SJSA1 (cell line): ENCODE measurements at regions not wholly inside any gene's neighbourhood (a gene's known extent, or its start where the extent isn't known, plus 50 kb on each side); places are given as distances from the start of the nearest gene placed in this dataset.

ENCODE experiments used
- DNase-seq, 2 experiments: peaks; one replicate each; pipeline ENCODE4 v3.0.0-alpha.2; 2015 to 2020; ENCODE audit warnings: low spot score in 2 of 2, low read depth in 1 of 2
- H3K27ac ChIP-seq: fragments of 250-450 bp; sonication (Bioruptor Pico); 2 replicates; pipeline ENCODE4 v1.5.1; 2020; ENCODE audit warnings: mild to moderate bottlenecking, moderate library complexity
- H3K27me3 ChIP-seq: fragments of 250-450 bp; sonication (Bioruptor Pico); replicated peaks from 2 replicates; pipeline ENCODE4 v1.5.1; 2020; ENCODE audit warnings: mild to moderate bottlenecking, moderate library complexity
- H3K36me3 ChIP-seq: fragments of 250-450 bp; sonication (Bioruptor Pico); 2 replicates; pipeline ENCODE4 v1.5.1; 2020; ENCODE audit warnings: mild to moderate bottlenecking
- H3K4me1 ChIP-seq: fragments of 250-450 bp; sonication (Bioruptor Pico); replicated peaks from 2 replicates; pipeline ENCODE4 v1.6.1; 2021; ENCODE audit warnings: mild to moderate bottlenecking
- H3K4me3 ChIP-seq: fragments of 250-450 bp; sonication (Bioruptor Pico); 2 replicates; pipeline ENCODE4 v1.5.1; 2020; ENCODE audit warnings: mild to moderate bottlenecking
- H3K9me3 ChIP-seq: fragments of 250-450 bp; sonication (Bioruptor Pico); replicated peaks from 2 replicates; pipeline ENCODE4 v1.5.1; 2020; ENCODE audit warnings: mild to moderate bottlenecking

DNA sequence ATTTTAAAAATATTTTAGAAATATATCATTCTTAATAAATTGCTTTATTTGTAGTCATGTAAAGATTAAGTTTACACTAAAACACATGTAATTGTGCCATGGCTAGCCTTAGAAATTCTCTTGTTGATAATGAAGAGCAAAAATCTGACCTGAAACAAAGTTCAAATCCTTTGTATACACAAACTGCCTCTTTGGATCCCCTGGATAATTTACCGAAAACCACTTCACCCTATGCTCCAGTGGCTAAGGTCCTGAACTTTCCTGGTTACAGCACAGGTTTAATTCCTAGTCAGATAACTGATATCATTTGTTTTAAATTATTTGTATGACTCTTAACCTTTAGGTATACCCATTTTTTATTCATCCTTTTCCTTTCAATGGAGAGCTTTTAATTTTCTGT lies 1093.2 kb upstream of the ADGRL4 start:
- no peak overlapping the region for H3K4me3 ChIP-seq
- no peaks in the 10 kb centered on the region; the same call in 1 of the 2 replicates for H3K9me3 ChIP-seq
- H3K4me1 ChIP-seq = no peaks in the 10 kb centered on the region
- H3K36me3 ChIP-seq = no peaks in the 10 kb centered on the region
- no peak for DNase-seq
- H3K27ac ChIP-seq = no peak overlapping the region
- no peaks in the 10 kb centered on the region for H3K27me3 ChIP-seq

DNA sequence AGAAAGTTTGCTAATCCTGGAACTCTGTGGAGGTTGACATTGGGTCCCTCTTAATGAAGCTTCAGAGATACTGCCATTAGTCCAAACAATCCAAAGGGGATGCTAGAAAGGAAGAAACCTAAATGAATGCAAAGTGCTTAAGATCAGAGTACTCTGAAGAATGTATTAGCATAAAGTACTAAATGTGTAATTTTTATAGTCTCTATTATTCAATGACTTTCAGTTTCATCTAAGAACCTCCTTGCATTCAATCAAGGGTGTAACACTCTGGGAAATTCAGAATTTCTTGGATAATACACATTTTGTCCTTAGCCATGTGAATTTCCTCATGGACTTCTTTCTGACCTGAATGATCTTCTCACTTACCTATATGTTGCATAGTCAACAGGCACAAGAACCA lies 1078.5 kb upstream of the ADGRL4 start:
- H3K9me3 ChIP-seq = 0 out of 2 replicates have a peak, but pooled peaks cover 5% of the 10 kb centered on the region
- no peak overlapping the region for H3K4me3 ChIP-seq
- H3K4me1 ChIP-seq = no peaks in the 10 kb centered on the region
- H3K27me3 ChIP-seq = no peaks in the 10 kb centered on the region
- no peak overlapping the region for H3K27ac ChIP-seq
- DNase-seq = no peak
- no peaks in the 10 kb centered on the region for H3K36me3 ChIP-seq

DNA sequence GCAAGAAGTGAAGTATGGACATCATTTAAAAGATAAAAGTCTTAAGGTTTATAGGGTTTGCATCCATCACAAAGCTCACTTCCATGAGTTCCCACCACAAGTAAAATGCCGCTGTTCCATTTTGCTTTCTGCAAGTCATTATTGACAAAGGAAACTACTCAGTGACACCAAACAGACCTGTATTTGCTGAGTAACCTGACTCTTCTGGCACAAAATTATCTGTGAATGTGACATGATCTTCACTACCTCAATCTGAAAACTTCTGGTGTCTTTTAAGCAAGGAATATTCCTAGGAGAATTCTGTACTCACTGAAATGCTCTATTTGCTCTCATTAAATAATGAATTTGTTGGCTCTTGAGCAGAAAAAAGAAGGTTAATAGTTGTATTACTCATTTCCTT lies 1077.4 kb upstream of the ADGRL4 start:
- Histone ChIP-seq H3K4me1 (no peaks in the 10 kb centered on the region), H3K27me3 (no peaks in the 10 kb centered on the region)

DNA sequence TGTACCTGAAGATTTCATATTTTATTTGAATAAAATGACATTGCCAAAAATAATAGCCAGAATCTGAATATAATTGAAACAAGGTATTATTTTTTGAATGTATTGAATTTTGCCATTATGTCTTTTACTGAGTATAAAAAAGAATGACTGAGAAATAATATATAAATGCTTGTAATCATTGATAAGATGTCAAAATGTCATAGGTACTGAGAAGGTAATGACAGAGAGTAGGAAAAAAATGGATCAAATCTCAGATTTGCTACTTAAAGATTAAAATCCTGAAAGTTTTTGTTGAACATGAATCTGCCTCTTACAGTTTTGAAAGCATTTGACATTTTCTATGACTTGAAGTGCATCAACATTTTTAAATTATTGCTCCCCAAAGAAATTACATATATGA lies 1069.9 kb upstream of the ADGRL4 start:
- no peak for DNase-seq
- no peaks in the 10 kb centered on the region for H3K4me1 ChIP-seq
- H3K4me3 ChIP-seq = no peak overlapping the region
- no peaks in the 10 kb centered on the region for H3K27me3 ChIP-seq
- 0 out of 2 replicates have a peak, but pooled peaks cover 2% of the 10 kb centered on the region for H3K9me3 ChIP-seq
- no peak overlapping the region for H3K27ac ChIP-seq
- H3K36me3 ChIP-seq = no peaks in the 10 kb centered on the region

More for the DNA sequence above, 1077.4 kb upstream of the ADGRL4 start:
- Histone ChIP-seq H3K4me3 (no peak overlapping the region), H3K36me3 (no peaks in the 10 kb centered on the region), H3K27ac (no peak overlapping the region), H3K9me3 (0 out of 2 replicates have a peak, but pooled peaks cover 5% of the 10 kb centered on the region)
- DNase-seq = no peak

DNA sequence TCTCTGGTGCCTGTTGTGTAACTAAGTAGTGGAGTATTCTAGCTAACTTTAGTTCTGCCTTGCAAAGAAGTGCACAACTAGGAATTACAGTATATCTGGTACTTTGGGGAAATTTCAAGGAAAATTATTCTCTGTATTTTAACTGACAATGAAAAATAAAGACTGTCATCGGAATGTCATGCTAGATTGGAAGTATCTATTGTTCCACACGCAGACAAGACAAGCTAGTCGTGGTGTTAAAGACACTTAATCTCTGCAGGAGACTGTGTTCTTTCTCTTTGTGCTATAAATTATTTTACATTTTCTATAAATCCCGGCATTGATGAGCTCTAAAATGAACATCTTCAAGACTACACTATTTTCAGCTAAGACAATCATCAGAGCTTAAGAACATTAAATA lies 1068.8 kb upstream of the ADGRL4 start:
- DNase-seq = no peak

DNA sequence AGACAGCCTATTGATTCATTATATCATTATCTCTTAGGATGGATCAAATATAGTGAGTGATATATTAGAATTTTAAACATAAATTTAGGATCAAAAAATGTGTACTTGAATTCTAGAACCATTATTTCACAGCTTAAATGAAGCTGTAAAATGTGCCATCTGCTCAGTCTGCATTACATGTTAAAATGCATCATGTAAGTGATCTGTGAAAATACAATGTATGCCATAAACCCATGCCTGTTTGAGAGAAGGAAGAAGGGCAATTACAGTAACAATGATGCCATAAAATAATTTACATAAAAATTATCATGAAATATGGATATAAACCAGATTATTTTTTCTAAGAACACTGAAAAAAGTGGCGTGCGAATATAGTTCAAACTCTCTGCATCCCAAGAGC lies 1066.0 kb upstream of the ADGRL4 start:
- no peaks in the 10 kb centered on the region for H3K4me1 ChIP-seq
- H3K9me3 ChIP-seq = no peaks in the 10 kb centered on the region
- H3K27me3 ChIP-seq = no peaks in the 10 kb centered on the region
- no peak for DNase-seq
- H3K4me3 ChIP-seq = no peak overlapping the region
- no peaks in the 10 kb centered on the region for H3K36me3 ChIP-seq
- no peak overlapping the region for H3K27ac ChIP-seq

More for the DNA sequence above, 1068.8 kb upstream of the ADGRL4 start:
- Histone ChIP-seq H3K4me3 (no peak overlapping the region), H3K9me3 (no peaks in the 10 kb centered on the region), H3K27ac (no peak overlapping the region), H3K27me3 (no peaks in the 10 kb centered on the region), H3K36me3 (no peaks in the 10 kb centered on the region), H3K4me1 (no peaks in the 10 kb centered on the region)

- Histone ChIP-seq H3K27ac (no peak overlapping the region), H3K27me3 (no peaks in the 10 kb centered on the region), H3K4me3 (no peak overlapping the region), H3K36me3 (no peaks in the 10 kb centered on the region), H3K9me3 (no peaks in the 10 kb centered on the region), H3K4me1 (no peaks in the 10 kb centered on the region)
- no peak for DNase-seq
Measured at GRCh38 chr1:80066060-80066459, 1059.5 kb upstream of the ADGRL4 start.

DNA sequence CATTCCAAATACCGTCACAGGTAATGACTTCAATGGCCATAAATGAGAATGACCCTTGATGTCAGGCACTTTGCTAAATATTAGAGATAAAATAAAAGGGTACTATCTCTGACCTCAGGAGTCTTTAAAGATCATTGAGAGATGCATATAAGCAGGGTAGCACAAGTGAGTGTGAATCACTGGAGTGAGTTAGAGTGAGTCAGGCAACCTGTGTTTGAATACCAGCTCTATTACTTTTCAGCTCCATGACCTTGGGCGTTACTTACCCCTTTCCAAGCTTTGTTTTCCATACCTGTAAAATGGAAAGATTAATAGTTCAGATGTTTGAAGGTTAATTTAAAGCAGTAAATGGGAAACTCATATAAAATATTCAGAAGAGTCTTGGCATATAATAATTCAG lies 1058.0 kb upstream of the ADGRL4 start:
- no peaks in the 10 kb centered on the region for H3K36me3 ChIP-seq
- H3K4me1 ChIP-seq = no peaks in the 10 kb centered on the region
- no peak overlapping the region for H3K4me3 ChIP-seq
- no peaks in the 10 kb centered on the region for H3K27me3 ChIP-seq
- no peaks in the 10 kb centered on the region for H3K9me3 ChIP-seq
- H3K27ac ChIP-seq = no peak overlapping the region
- no peak for DNase-seq

DNA sequence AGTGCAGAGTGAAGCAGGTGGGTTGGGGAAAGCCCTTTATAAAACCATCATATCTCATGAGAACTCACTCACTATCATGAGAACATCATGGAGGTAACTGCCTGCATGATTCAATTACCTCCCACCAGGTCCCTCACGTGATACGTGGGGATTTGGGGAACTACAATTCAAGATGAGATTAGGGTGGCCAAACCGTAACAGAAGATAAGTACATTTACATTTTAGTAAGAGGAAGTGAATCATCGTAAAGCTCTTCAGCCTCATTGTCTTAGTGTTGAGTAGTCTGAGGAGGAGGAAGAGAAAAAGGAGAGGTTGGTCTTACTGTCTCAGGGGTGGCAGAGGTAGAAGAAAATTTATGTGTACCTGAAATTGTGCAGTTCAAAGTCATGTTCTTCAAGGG lies 1053.4 kb upstream of the ADGRL4 start:
- H3K36me3 ChIP-seq = no peaks in the 10 kb centered on the region
- DNase-seq = no peak

GRCh38 chr1:80056179-80056578 lies 1049.6 kb upstream of the ADGRL4 start:
- H3K4me3 ChIP-seq = no peak overlapping the region
- no peak for DNase-seq
- no peaks in the 10 kb centered on the region for H3K36me3 ChIP-seq
- no peak overlapping the region for H3K27ac ChIP-seq
- no peaks in the 10 kb centered on the region for H3K4me1 ChIP-seq
- H3K27me3 ChIP-seq = no peaks in the 10 kb centered on the region
- 0 out of 2 replicates have a peak, but pooled peaks cover 10% of the 10 kb centered on the region for H3K9me3 ChIP-seq

More for the DNA sequence above, 1053.4 kb upstream of the ADGRL4 start:
- no peaks in the 10 kb centered on the region for H3K9me3 ChIP-seq
- no peaks in the 10 kb centered on the region for H3K27me3 ChIP-seq
- H3K4me1 ChIP-seq = no peaks in the 10 kb centered on the region
- no peak overlapping the region for H3K27ac ChIP-seq
- H3K4me3 ChIP-seq = no peak overlapping the region

DNA sequence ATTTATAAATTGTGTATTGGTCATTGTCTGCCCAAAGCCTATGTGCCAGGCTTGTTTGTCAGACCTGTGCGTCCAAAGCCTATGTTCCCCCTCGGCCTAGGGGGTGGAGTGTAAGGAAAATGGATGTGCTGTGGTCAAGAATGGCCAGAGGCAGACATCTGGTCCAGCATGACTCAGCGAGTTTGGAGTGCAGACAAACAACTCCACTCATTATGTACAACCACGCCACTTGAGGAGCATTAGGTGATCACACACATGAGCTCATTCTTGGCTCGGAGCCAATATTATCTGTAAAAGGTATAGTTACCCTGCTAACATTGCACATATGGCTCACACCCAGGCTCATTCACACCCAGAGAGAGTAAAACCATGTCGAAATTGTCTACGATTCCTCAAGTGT lies 1047.6 kb upstream of the ADGRL4 start:
- H3K27me3 ChIP-seq = no peaks in the 10 kb centered on the region
- H3K4me3 ChIP-seq = no peak overlapping the region
- H3K36me3 ChIP-seq = no peaks in the 10 kb centered on the region
- no peak for DNase-seq
- peaks cover 10% of the 10 kb centered on the region; the same call in 1 of the 2 replicates for H3K9me3 ChIP-seq
- no peak overlapping the region for H3K27ac ChIP-seq
- no peaks in the 10 kb centered on the region for H3K4me1 ChIP-seq

- no peaks in the 10 kb centered on the region for H3K27me3 ChIP-seq
- no peaks in the 10 kb centered on the region for H3K4me1 ChIP-seq
- H3K27ac ChIP-seq = no peak overlapping the region
- DNase-seq = no peak
- H3K4me3 ChIP-seq = no peak overlapping the region
- peaks cover 10% of the 10 kb centered on the region; the same call in 1 of the 2 replicates for H3K9me3 ChIP-seq
- H3K36me3 ChIP-seq = no peaks in the 10 kb centered on the region
Measured at GRCh38 chr1:80053613-80054012, 1047.1 kb upstream of the ADGRL4 start.

DNA sequence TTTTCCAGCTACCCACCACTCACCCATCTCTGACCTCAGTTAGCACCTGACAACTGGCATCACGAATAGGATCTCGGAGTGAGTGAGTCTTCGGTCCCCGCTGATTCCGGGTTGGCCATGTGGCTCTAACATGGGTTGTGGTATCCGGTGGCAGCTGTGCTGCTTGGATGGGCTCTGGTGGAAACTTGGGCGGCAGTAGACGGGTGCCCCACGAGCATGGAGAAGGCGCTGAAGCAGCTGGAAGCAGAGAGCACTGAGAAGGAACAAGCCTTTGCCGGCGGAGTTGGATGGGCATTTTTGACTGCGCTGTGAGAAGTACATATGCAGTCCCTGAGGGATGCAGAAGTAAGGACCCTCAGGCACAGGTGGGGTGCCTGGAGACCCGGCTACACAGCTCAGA lies 1044.0 kb upstream of the ADGRL4 start:
- Histone ChIP-seq H3K36me3 (no peaks in the 10 kb centered on the region), H3K27me3 (no peaks in the 10 kb centered on the region), H3K4me1 (no peaks in the 10 kb centered on the region), H3K4me3 (no peak overlapping the region), H3K27ac (no peak overlapping the region), H3K9me3 (peaks cover 10% of the 10 kb centered on the region; the same call in 1 of the 2 replicates)
- no peak for DNase-seq

DNA sequence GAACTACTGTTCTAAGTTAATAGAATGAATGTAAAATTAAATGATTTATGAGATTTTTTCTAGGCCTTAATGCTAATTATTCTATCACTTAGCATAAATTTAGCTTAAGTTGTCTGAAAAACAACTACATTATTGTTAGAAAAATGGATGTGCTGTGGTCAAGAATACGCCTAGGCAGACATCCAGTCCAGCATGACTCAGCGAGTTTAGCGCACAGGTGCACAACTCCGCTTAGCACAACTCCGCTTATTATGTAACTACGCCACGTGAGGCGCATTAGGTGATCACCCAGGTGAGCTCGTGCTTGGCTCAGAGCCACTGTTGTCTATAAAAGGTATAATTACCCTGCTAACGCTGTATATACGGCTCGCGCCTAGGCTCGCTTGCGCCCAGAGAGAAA lies 1043.6 kb upstream of the ADGRL4 start:
- no peaks in the 10 kb centered on the region for H3K36me3 ChIP-seq

DNA sequence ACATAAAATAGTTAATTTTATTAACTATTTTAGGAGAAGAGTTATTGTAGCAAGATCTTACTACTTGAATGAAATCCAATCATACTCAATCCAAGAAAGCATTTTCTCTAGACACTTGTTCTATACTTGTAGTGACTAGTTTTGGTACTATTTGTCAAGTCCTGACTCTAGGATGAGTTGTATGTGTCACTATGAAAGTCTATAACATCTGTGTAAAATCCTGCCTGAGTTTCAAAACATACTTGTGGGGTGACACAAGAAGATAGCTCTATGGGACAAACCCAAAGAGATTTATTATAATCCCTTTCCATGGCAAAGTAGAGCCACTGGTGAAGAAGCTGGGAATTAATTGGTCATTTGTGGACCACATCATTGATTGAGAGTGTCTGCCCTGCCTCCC lies 1042.2 kb upstream of the ADGRL4 start:
- no peak overlapping the region for H3K27ac ChIP-seq
- no peaks in the 10 kb centered on the region for H3K4me1 ChIP-seq
- peaks cover 8% of the 10 kb centered on the region; the same call in 1 of the 2 replicates for H3K9me3 ChIP-seq
- H3K27me3 ChIP-seq = no peaks in the 10 kb centered on the region
- DNase-seq = no peak
- no peak overlapping the region for H3K4me3 ChIP-seq
- no peaks in the 10 kb centered on the region for H3K36me3 ChIP-seq

More for the DNA sequence above, 1043.6 kb upstream of the ADGRL4 start:
- no peak overlapping the region for H3K27ac ChIP-seq
- H3K9me3 ChIP-seq = peaks cover 10% of the 10 kb centered on the region; the same call in 1 of the 2 replicates
- no peaks in the 10 kb centered on the region for H3K27me3 ChIP-seq
- H3K4me1 ChIP-seq = no peaks in the 10 kb centered on the region
- H3K4me3 ChIP-seq = no peak overlapping the region
- no peak for DNase-seq
